ENCODE measurements at regions not wholly inside any gene's neighbourhood (a gene's known extent, or its start where the extent isn't known, plus 50 kb on each side); places are given as distances from the start of the nearest gene placed in this dataset.

DNA sequence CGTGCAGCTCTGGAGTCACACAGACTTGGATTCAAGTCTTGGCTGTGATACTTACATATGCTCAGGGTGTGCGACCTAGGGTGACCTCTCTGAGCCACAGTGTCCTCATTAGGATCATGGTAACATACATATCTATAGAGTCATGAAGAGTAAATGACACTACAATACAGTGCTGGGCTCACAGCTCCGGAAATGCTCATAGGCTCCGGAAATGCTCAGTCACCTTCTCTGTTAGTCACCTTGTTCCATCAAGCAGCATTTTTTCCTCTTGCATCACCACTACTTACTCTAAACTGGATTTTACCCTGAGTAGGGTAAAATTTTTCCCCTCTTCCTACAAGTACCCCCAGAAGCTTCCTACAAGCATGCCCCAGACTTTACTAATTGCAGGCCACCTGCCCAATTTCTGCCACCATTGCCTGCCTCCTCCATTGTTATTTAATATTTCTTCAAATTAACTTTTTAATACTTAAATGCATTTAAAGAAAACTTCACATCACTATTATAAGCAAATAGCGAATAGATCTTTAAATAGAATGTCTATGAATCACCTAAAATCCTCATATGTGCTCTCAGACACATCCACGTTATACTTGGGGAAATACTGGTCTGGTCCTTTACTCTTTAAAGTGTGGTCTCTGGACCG lies 147.6 kb upstream of the SPRY4 start:
- TF ChIP-seq, protein P1, sequence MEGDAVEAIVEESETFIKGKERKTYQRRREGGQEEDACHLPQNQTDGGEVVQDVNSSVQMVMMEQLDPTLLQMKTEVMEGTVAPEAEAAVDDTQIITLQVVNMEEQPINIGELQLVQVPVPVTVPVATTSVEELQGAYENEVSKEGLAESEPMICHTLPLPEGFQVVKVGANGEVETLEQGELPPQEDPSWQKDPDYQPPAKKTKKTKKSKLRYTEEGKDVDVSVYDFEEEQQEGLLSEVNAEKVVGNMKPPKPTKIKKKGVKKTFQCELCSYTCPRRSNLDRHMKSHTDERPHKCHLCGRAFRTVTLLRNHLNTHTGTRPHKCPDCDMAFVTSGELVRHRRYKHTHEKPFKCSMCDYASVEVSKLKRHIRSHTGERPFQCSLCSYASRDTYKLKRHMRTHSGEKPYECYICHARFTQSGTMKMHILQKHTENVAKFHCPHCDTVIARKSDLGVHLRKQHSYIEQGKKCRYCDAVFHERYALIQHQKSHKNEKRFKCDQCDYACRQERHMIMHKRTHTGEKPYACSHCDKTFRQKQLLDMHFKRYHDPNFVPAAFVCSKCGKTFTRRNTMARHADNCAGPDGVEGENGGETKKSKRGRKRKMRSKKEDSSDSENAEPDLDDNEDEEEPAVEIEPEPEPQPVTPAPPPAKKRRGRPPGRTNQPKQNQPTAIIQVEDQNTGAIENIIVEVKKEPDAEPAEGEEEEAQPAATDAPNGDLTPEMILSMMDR (IDR thresholded peaks at IDR 0.05), result no peak
- TF ChIP-seq POLR2A (IDR thresholded peaks at IDR 0.05), result no peak

Measured in right lobe of liver (tissue), 4 donors.